GM12878 (cell line): ENCODE measurements at regions not wholly inside any gene's neighbourhood (a gene's known extent, or its start where the extent isn't known, plus 50 kb on each side); places are given as distances from the start of the nearest gene placed in this dataset.

Experiments
- ATAC-seq: fragments of 200-7000 bp; cut with Tn5 transposase; 3 replicates; pipeline ENCODE4 v1.9.1; 2020; ENCODE audit warnings: mild to moderate bottlenecking, moderate library complexity
- BruUV-seq: library from RNA; stranded (reverse); fragments of 400-500 nt; replicated peaks from 2 replicates; lab custom pipeline; 2021; lab: Mats Ljungman, UMichigan
- CTCF ChIA-PET: fragments of 300-600 bp; sonication (Branson Sonifier 250); formaldehyde crosslinking; extraction: SDS; loops from one replicate; lab custom pipeline; 2021; ENCODE audit warnings: inconsistent platforms; lab: Yijun Ruan, JAX
- POLR2A ChIA-PET: fragments of 350-600 bp; formaldehyde crosslinking; extraction: SDS; loops from one replicate; lab custom pipeline; 2021; ENCODE audit warnings: inconsistent platforms; lab: Charles Lee
- RAD21 ChIA-PET: fragments of 300-600 bp; sonication (Branson Sonifier 250); formaldehyde crosslinking; loops from one replicate; lab custom pipeline; 2023; ENCODE audit warnings: antibody characterized with exemption; ENCODE audit not compliant: unreplicated experiment; lab: Charles Lee
- SMC1A ChIA-PET: fragments of 300-600 bp; sonication (Branson Sonifier 250); formaldehyde crosslinking; loops from one replicate; lab custom pipeline; 2023; ENCODE audit not compliant: unreplicated experiment, uncharacterized antibody; lab: Charles Lee
- DNase-seq: peaks from one replicate; pipeline ENCODE4 v3.0.0-alpha.2; 2011; ENCODE audit warnings: low read depth, low spot score
- FAIRE-seq: peaks from 3 replicates; lab custom pipeline; 2011; peaks lifted over from hg19 to GRCh38; lab: Jason Lieb, UNC
- H2AFZ ChIP-seq: 2 replicates; pipeline ENCODE4 v1.6.0; 2011; ENCODE audit warnings: low read depth, low read length, control low read depth; ENCODE audit not compliant: control insufficient read depth
- H3K27ac ChIP-seq: 2 replicates; pipeline ENCODE4 v1.5.1; 2011; ENCODE audit warnings: control low read depth; ENCODE audit not compliant: control insufficient read depth, insufficient read depth
- H3K27me3 ChIP-seq, 2 experiments: replicated peaks in 1 of 2; 2 replicates each; pipeline versions ENCODE4 v1.6.0 to v1.6.1; 2011; ENCODE audit warnings: low read length in 1 of 2; ENCODE audit not compliant: control insufficient read depth in 2 of 2, insufficient read depth in 2 of 2
- H3K36me3 ChIP-seq, 2 experiments: 2 replicates each; pipeline ENCODE4 v1.5.1; 2011; ENCODE audit warnings: low read length in 1 of 2; ENCODE audit not compliant: control insufficient read depth in 2 of 2, insufficient read depth in 2 of 2
- H3K4me1 ChIP-seq: 2 replicates; pipeline ENCODE4 v1.6.1; 2011; ENCODE audit warnings: mild to moderate bottlenecking, low read length, moderate library complexity, mixed read lengths; ENCODE audit not compliant: control insufficient read depth, insufficient read depth
- H3K4me2 ChIP-seq: 2 replicates; pipeline ENCODE4 v1.6.0; 2011; ENCODE audit warnings: control low read depth; ENCODE audit not compliant: control insufficient read depth, insufficient read depth
- H3K4me3 ChIP-seq: fragments of 200-600 bp; sonication (generic); 2 replicates; pipeline ENCODE4 v1.5.1; 2016
- H3K79me2 ChIP-seq: 2 replicates; pipeline ENCODE4 v1.6.0; 2011; ENCODE audit warnings: low read length; ENCODE audit not compliant: control insufficient read depth, insufficient read depth
- H3K9ac ChIP-seq: 2 replicates; pipeline ENCODE4 v1.8.0; 2011; ENCODE audit warnings: low read length, control low read depth, mixed read lengths; ENCODE audit not compliant: control insufficient read depth, insufficient read depth
- H3K9me3 ChIP-seq: replicated peaks from 3 replicates; pipeline ENCODE4 v1.5.1; 2011; ENCODE audit warnings: mild to moderate bottlenecking, low read length; ENCODE audit not compliant: control insufficient read depth, insufficient read depth
- H4K20me1 ChIP-seq: 2 replicates; pipeline ENCODE4 v1.6.0; 2011; ENCODE audit not compliant: control insufficient read depth, insufficient read depth
- CHD4 ChIP-seq: fragments of 200-600 bp; sonication (generic); IDR thresholded peaks from 2 replicates; pipeline ENCODE4 v1.6.1; 2016; ENCODE audit warnings: mild to moderate bottlenecking
- FOS ChIP-seq: IDR thresholded peaks from 3 replicates; pipeline ENCODE4 v1.6.1; 2011; ENCODE audit warnings: borderline replicate concordance; ENCODE audit not compliant: insufficient read length; ENCODE audit errors: extremely low read depth
- GATAD2B ChIP-seq: fragments of 450-650 bp; conservative IDR thresholded peaks from 2 replicates; pipeline ENCODE4 v1.6.1; 2017; ENCODE audit warnings: low read depth, mild to moderate bottlenecking, moderate library complexity
- HDAC6 ChIP-seq: fragments of 200-600 bp; sonication (generic); IDR thresholded peaks from one replicate; pipeline ENCODE4 v1.8.0; 2017; ENCODE audit warnings: antibody characterized with exemption; ENCODE audit not compliant: unreplicated experiment
- IKZF2 ChIP-seq, 2 experiments: fragments of 450-650 bp; IDR thresholded peaks; 2 replicates each; pipeline ENCODE4 v1.6.1; 2017; ENCODE audit warnings: mild to moderate bottlenecking in 2 of 2, moderate library complexity in 2 of 2
- MXI1 ChIP-seq: fragments of 150-350 bp; IDR thresholded peaks from 2 replicates; pipeline ENCODE4 v1.6.1; 2011; ENCODE audit warnings: low read depth, mild to moderate bottlenecking, inconsistent platforms, low read length, improper control_type of control experiment
- PAX8 ChIP-seq: fragments of 450-650 bp; IDR thresholded peaks from 2 replicates; pipeline ENCODE4 v1.6.1; 2017; ENCODE audit warnings: mild to moderate bottlenecking, moderate library complexity
- POLR2A ChIP-seq: IDR thresholded peaks from 2 replicates; pipeline ENCODE4 v1.6.1; 2011; ENCODE audit warnings: low read depth, mild to moderate bottlenecking, low read length
- POLR2AphosphoS5 ChIP-seq: IDR thresholded peaks from 2 replicates; pipeline ENCODE4 v1.6.1; 2011; ENCODE audit warnings: mild to moderate bottlenecking, low read length, inconsistent platforms
- RAD51 ChIP-seq: fragments of 450-650 bp; IDR thresholded peaks from 2 replicates; pipeline ENCODE4 v1.6.1; 2016; ENCODE audit warnings: moderate library complexity, mild to moderate bottlenecking, inconsistent platforms
- SUZ12 ChIP-seq: fragments of 200-600 bp; sonication (generic); IDR thresholded peaks from one replicate; pipeline ENCODE4 v1.6.1; 2018; ENCODE audit warnings: antibody characterized with exemption, mild to moderate bottlenecking; ENCODE audit not compliant: unreplicated experiment
- TARDBP ChIP-seq: IDR thresholded peaks from 2 replicates; pipeline ENCODE4 v1.6.1; 2016; ENCODE audit warnings: borderline replicate concordance
- TCF7 ChIP-seq: IDR thresholded peaks from 2 replicates; pipeline ENCODE4 v1.6.1; 2014; ENCODE audit warnings: antibody characterized with exemption, borderline replicate concordance
- WRNIP1 ChIP-seq: IDR thresholded peaks from 2 replicates; pipeline ENCODE4 v1.6.1; 2011; ENCODE audit warnings: low read depth, low read length, improper control_type of control experiment, borderline replicate concordance
- ZNF622 ChIP-seq: fragments of 450-650 bp; IDR thresholded peaks from 2 replicates; pipeline ENCODE4 v1.6.1; 2017; ENCODE audit warnings: mild to moderate bottlenecking, inconsistent platforms
- WGBS: methylation state at CpG from one replicate; pipeline ENCODE4 v1.1.6; 2016; ENCODE audit warnings: low lambda C conversion rate; ENCODE audit not compliant: insufficient replicate concordance, insufficient coverage; ENCODE audit errors: missing lambda C conversion rate; 5-methylcytosine and 5-hydroxymethylcytosine counted together
- in situ Hi-C: fragments of 300-500 bp; cut with MboI; formaldehyde crosslinking; loops from 9 replicates; pipeline ENCODE4 v1.14.3; 2018; ENCODE audit warnings: mixed read lengths
- intact Hi-C: fragments of 100-400 bp; cut with micrococcal nuclease; formaldehyde crosslinking; loops from one replicate; pipeline ENCODE4 v1.14.2; 2022; ENCODE audit not compliant: unreplicated experiment
- TF ChIP-seq, protein P1 (sequence below): fragments of 450-650 bp; IDR thresholded peaks from 2 replicates; pipeline ENCODE4 v1.6.1; 2018; ENCODE audit warnings: mild to moderate bottlenecking, low read depth, moderate library complexity; ENCODE audit not compliant: partially characterized antibody
- TF ChIP-seq, protein P2 (sequence below): IDR thresholded peaks from 2 replicates; pipeline ENCODE4 v1.6.1; 2012; ENCODE audit warnings: mild to moderate bottlenecking, low read depth, low read length

DNA sequence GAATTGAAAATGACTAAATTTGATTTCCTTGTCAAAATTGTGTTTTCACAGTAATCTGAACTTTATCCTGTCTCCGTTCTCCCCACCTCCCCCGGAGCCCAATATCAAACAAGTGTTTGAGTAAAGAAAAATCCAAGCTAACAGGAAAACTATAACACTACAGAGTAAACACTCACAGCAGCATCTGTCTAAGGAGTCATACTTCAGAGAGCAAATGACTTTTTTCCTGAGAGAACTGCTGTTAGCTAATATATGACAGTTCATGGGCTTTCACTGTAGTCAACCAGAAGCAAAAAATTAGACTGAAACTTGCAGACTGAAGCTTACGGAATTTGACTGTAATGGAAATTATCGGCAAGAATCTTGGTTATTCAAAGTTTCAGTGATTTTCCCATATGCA, 321.7 kb downstream of the ANKRD50 start (continued):
- TF ChIP-seq GATAD2B (no peak), POLR2AphosphoS5 (no peak), POLR2A (no peak), HDAC6 (no peak), CHD4 (no peak)

DNA sequence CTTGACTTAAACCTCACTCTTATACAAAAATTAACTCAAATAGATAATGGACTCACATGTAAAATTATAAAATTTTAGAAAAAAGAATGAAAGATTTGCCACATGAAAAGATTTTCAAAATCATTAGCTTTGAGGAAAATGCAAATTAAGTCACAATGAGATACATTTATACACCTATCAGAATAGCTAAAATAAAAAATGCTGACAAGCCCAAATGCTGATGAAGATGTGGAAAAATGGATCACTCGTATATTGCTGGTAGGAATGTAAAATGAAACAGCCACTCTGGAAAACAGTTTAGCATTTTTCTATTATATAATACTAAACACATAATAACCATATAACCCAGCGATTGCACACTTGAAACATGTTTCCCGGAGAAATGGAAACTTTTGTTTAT, 316.2 kb downstream of the ANKRD50 start:
- ChIA-PET RAD21 (no interaction called here), SMC1A (no interaction called here), POLR2A (no interaction called here), CTCF (no interaction called here)
- Histone ChIP-seq H3K4me2 (no peak overlapping the region), H3K27me3 (no peaks in the 10 kb centered on the region), H3K4me1 (no peaks in the 10 kb centered on the region), H3K36me3 (no peaks in the 10 kb centered on the region), H3K9ac (no peak overlapping the region), H4K20me1 (no peaks in the 10 kb centered on the region), H2AFZ (no peak overlapping the region), H3K79me2 (no peaks in the 10 kb centered on the region), H3K27ac (no peak overlapping the region), H3K9me3 (no peaks in the 10 kb centered on the region), H3K4me3 (no peak overlapping the region)
- intact Hi-C loops (no loop called here), in situ Hi-C loops (no loop called here)
- no peak for ATAC-seq
- no peak for DNase-seq
- 17% methylated on average over 3 of the region's 3 CpGs for WGBS
- FAIRE-seq, result no peak
- BruUV-seq, result no TSS peak
- TF ChIP-seq TARDBP (no peak), TCF7 (no peak), FOS (no peak), WRNIP1 (no peak), PAX8 (no peak), MXI1 (no peak), SUZ12 (no peak), ZNF622 (no peak), IKZF2 (IDR thresholded peaks at IDR 0.05) (no peak), RAD51 (no peak)
- TF ChIP-seq, protein P1, sequence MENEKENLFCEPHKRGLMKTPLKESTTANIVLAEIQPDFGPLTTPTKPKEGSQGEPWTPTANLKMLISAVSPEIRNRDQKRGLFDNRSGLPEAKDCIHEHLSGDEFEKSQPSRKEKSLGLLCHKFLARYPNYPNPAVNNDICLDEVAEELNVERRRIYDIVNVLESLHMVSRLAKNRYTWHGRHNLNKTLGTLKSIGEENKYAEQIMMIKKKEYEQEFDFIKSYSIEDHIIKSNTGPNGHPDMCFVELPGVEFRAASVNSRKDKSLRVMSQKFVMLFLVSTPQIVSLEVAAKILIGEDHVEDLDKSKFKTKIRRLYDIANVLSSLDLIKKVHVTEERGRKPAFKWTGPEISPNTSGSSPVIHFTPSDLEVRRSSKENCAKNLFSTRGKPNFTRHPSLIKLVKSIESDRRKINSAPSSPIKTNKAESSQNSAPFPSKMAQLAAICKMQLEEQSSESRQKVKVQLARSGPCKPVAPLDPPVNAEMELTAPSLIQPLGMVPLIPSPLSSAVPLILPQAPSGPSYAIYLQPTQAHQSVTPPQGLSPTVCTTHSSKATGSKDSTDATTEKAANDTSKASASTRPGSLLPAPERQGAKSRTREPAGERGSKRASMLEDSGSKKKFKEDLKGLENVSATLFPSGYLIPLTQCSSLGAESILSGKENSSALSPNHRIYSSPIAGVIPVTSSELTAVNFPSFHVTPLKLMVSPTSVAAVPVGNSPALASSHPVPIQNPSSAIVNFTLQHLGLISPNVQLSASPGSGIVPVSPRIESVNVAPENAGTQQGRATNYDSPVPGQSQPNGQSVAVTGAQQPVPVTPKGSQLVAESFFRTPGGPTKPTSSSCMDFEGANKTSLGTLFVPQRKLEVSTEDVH, result no peak
- TF ChIP-seq, protein P2, sequence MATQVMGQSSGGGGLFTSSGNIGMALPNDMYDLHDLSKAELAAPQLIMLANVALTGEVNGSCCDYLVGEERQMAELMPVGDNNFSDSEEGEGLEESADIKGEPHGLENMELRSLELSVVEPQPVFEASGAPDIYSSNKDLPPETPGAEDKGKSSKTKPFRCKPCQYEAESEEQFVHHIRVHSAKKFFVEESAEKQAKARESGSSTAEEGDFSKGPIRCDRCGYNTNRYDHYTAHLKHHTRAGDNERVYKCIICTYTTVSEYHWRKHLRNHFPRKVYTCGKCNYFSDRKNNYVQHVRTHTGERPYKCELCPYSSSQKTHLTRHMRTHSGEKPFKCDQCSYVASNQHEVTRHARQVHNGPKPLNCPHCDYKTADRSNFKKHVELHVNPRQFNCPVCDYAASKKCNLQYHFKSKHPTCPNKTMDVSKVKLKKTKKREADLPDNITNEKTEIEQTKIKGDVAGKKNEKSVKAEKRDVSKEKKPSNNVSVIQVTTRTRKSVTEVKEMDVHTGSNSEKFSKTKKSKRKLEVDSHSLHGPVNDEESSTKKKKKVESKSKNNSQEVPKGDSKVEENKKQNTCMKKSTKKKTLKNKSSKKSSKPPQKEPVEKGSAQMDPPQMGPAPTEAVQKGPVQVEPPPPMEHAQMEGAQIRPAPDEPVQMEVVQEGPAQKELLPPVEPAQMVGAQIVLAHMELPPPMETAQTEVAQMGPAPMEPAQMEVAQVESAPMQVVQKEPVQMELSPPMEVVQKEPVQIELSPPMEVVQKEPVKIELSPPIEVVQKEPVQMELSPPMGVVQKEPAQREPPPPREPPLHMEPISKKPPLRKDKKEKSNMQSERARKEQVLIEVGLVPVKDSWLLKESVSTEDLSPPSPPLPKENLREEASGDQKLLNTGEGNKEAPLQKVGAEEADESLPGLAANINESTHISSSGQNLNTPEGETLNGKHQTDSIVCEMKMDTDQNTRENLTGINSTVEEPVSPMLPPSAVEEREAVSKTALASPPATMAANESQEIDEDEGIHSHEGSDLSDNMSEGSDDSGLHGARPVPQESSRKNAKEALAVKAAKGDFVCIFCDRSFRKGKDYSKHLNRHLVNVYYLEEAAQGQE, result no peak
